ENCODE measurements at regions not wholly inside any gene's neighbourhood (a gene's known extent, or its start where the extent isn't known, plus 50 kb on each side); places are given as distances from the start of the nearest gene placed in this dataset.
A peak's percentile ranks its signal among the peaks of the same experiment; 100 is the strongest.

- TF ChIP-seq CTCF (IDR thresholded peaks at IDR 0.05; ENCODE audit: unreplicated experiment in 3 of 3), result no peak
- Mint-ChIP-seq H3K4me3 (no peak overlapping the region), H3K9me3 (no peaks in the 10 kb centered on the region), H3K4me1 (no peaks in the 10 kb centered on the region), H3K27ac (no peak overlapping the region), H3K36me3 (ENCODE audit: low read depth) (no peaks in the 10 kb centered on the region), H3K27me3 (ENCODE audit: low read depth) (no peaks in the 10 kb centered on the region)
Measured at GRCh38 chr6:50120300-50120699, 70.6 kb upstream of the DEFB112 start.

- Mint-ChIP-seq H3K4me1 (no peaks in the 10 kb centered on the region), H3K9me3 (no peaks in the 10 kb centered on the region), H3K4me3 (no peak overlapping the region), H3K27ac (no peak overlapping the region), H3K36me3 (ENCODE audit: low read depth) (no peaks in the 10 kb centered on the region), H3K27me3 (ENCODE audit: low read depth) (peaks cover 4% of the 10 kb centered on the region)
- no peak for TF ChIP-seq CTCF (IDR thresholded peaks at IDR 0.05; ENCODE audit: unreplicated experiment in 3 of 3)
Measured at GRCh38 chr6:50123688-50124087, 74.0 kb upstream of the DEFB112 start.

- H3K36me3 Mint-ChIP-seq (ENCODE audit: low read depth), result no peaks in the 10 kb centered on the region
- no peaks in the 10 kb centered on the region for H3K4me1 Mint-ChIP-seq
- H3K27ac Mint-ChIP-seq, result no peak overlapping the region
- H3K9me3 Mint-ChIP-seq, result no peaks in the 10 kb centered on the region
- no peak overlapping the region for H3K4me3 Mint-ChIP-seq
- peaks cover 4% of the 10 kb centered on the region for H3K27me3 Mint-ChIP-seq (ENCODE audit: low read depth)
- TF ChIP-seq CTCF (IDR thresholded peaks at IDR 0.05; ENCODE audit: unreplicated experiment in 3 of 3), result no peak
Measured at GRCh38 chr6:50124572-50124971, 74.8 kb upstream of the DEFB112 start.

- Mint-ChIP-seq H3K27ac (no peak overlapping the region), H3K36me3 (ENCODE audit: low read depth) (no peaks in the 10 kb centered on the region), H3K9me3 (no peaks in the 10 kb centered on the region), H3K4me3 (no peak overlapping the region), H3K4me1 (no peaks in the 10 kb centered on the region), H3K27me3 (ENCODE audit: low read depth) (peaks cover 10% of the 10 kb centered on the region)
- peak; percentile 50 to 71 (median 54) for TF ChIP-seq CTCF (IDR thresholded peaks at IDR 0.05; ENCODE audit: unreplicated experiment in 3 of 3)
Measured at GRCh38 chr6:50128420-50129005, 78.8 kb upstream of the DEFB112 start.

GRCh38 chr6:50135968-50136367 is 86.2 kb upstream of the DEFB112 start:
- H3K36me3 Mint-ChIP-seq (ENCODE audit: low read depth), result no peaks in the 10 kb centered on the region
- no peak for TF ChIP-seq CTCF (IDR thresholded peaks at IDR 0.05; ENCODE audit: unreplicated experiment in 3 of 3)
- H3K9me3 Mint-ChIP-seq, result no peaks in the 10 kb centered on the region
- H3K27me3 Mint-ChIP-seq (ENCODE audit: low read depth), result peaks cover 7% of the 10 kb centered on the region
- no peak overlapping the region for H3K27ac Mint-ChIP-seq
- no peaks in the 10 kb centered on the region for H3K4me1 Mint-ChIP-seq
- H3K4me3 Mint-ChIP-seq, result no peak overlapping the region

GRCh38 chr6:50141100-50141499 is 91.4 kb upstream of the DEFB112 start:
- Mint-ChIP-seq H3K4me1 (no peaks in the 10 kb centered on the region), H3K27ac (no peak overlapping the region), H3K4me3 (no peak overlapping the region), H3K27me3 (ENCODE audit: low read depth) (no peaks in the 10 kb centered on the region), H3K36me3 (ENCODE audit: low read depth) (no peaks in the 10 kb centered on the region), H3K9me3 (no peaks in the 10 kb centered on the region)
- TF ChIP-seq CTCF (IDR thresholded peaks at IDR 0.05; ENCODE audit: unreplicated experiment in 3 of 3), result no peak

Data from nephron (organoid).